GM12878 (cell line): ENCODE measurements at regions not wholly inside any gene's neighbourhood (a gene's known extent, or its start where the extent isn't known, plus 50 kb on each side); places are given as distances from the start of the nearest gene placed in this dataset.

ENCODE experiments used
- ATF2 ChIP-seq: IDR thresholded peaks from 2 replicates; pipeline ENCODE4 v1.6.1; 2012; ENCODE audit warnings: low read length, inconsistent platforms
- CBX5 ChIP-seq: sonication (generic); IDR thresholded peaks from 2 replicates; pipeline ENCODE4 v1.6.1; 2016; ENCODE audit warnings: low read depth, moderate library complexity, mild to moderate bottlenecking, inconsistent platforms
- CHD4 ChIP-seq: fragments of 200-600 bp; sonication (generic); IDR thresholded peaks from 2 replicates; pipeline ENCODE4 v1.6.1; 2016; ENCODE audit warnings: mild to moderate bottlenecking
- KAT2A ChIP-seq: conservative IDR thresholded peaks from 2 replicates; pipeline ENCODE4 v1.6.1; 2011; ENCODE audit warnings: low read depth, low read length; ENCODE audit not compliant: control insufficient read depth
- KDM1A ChIP-seq: fragments of 200-600 bp; sonication (generic); IDR thresholded peaks from 2 replicates; pipeline ENCODE4 v1.6.1; 2016; ENCODE audit warnings: borderline replicate concordance
- PBX3 ChIP-seq: IDR thresholded peaks from 2 replicates; pipeline ENCODE4 v1.6.1; 2011; ENCODE audit warnings: mild to moderate bottlenecking, low read depth, low read length, moderate library complexity; ENCODE audit not compliant: insufficient replicate concordance
- RAD21 ChIP-seq: IDR thresholded peaks from 2 replicates; pipeline ENCODE4 v1.6.1; 2011; ENCODE audit warnings: mild to moderate bottlenecking, low read depth, low read length, moderate library complexity; ENCODE audit not compliant: insufficient read depth
- RB1 ChIP-seq: fragments of 450-650 bp; formaldehyde crosslinking; IDR thresholded peaks from 2 replicates; pipeline ENCODE4 v1.6.1; 2017; ENCODE audit warnings: mild to moderate bottlenecking, borderline replicate concordance
- RELA ChIP-seq: fragments of 450-650 bp; IDR thresholded peaks from 2 replicates; pipeline ENCODE4 v1.8.0; 2014; ENCODE audit warnings: borderline replicate concordance; ENCODE audit not compliant: partially characterized antibody
- REST ChIP-seq: IDR thresholded peaks from 2 replicates; pipeline ENCODE4 v1.6.1; 2012; ENCODE audit warnings: mild to moderate bottlenecking, low read depth, low read length
- SMC3 ChIP-seq: IDR thresholded peaks from 2 replicates; pipeline ENCODE4 v1.6.1; 2011; ENCODE audit warnings: low read length, improper control_type of control experiment, borderline replicate concordance
- ZZZ3 ChIP-seq: IDR thresholded peaks from 2 replicates; pipeline ENCODE4 v1.6.1; 2011; ENCODE audit warnings: low read depth; ENCODE audit not compliant: control insufficient read depth, insufficient read length

- TF ChIP-seq RAD21 (no peak), RELA (no peak), KDM1A (no peak), CHD4 (no peak), KAT2A (no peak), ATF2 (no peak), SMC3 (no peak), REST (no peak), ZZZ3 (no peak), PBX3 (no peak), RB1 (no peak), CBX5 (no peak)
Observed at GRCh38 chr11:122418032-122418431, 237.5 kb upstream of the UBASH3B start.
